ENCODE measurements at regions not wholly inside any gene's neighbourhood (a gene's known extent, or its start where the extent isn't known, plus 50 kb on each side); places are given as distances from the start of the nearest gene placed in this dataset.
"Not testable (repeated sequence)": the region's sequence is repeated elsewhere in the genome, so short reads cannot be mapped to it uniquely, and the experiment has no call there.

- intact Hi-C loops (cut with DNase I): no loop called here
- DNase-seq (ENCODE audit: missing footprints): no peak
- ATAC-seq: no peak
Observed at GRCh38 chr7:85833066-85833465, 646.2 kb upstream of the SEMA3D start.

- ATAC-seq (no peak), DNase-seq (ENCODE audit: missing footprints) (no peak)
- intact Hi-C loops (cut with DNase I): no loop called here
Observed at GRCh38 chr7:85830982-85831381, 644.1 kb upstream of the SEMA3D start.

DNA sequence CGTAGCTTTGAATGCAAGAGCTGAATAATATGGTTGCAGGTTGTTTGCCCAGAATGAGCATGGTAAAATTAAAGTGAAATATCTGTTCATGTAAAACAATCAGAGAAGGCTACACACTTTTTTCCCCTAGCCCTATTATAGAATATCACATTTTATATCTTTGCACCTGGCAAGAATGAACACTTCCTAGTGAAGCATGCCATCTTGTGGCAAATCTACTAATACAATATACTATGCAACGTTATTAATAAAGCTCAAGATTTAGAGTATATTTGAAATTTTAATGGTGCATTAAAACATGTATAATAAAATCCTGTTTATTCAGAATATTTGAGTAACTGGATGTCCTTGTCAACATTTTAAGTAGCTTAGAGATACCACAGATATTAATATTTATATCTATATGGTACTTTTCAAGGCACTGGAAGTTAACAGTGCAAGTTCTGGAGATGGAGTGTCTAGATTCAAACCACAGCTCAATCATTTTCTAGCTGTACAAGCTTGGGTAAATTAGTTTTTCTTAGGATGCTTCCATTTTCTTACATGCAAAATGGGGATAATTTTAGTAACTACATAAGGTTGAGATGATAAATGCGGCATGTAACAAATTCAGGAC is 643.1 kb upstream of the SEMA3D start:
- ATAC-seq (no peak), DNase-seq (ENCODE audit: missing footprints) (no peak)
- intact Hi-C loops (cut with DNase I): no loop called here

DNA sequence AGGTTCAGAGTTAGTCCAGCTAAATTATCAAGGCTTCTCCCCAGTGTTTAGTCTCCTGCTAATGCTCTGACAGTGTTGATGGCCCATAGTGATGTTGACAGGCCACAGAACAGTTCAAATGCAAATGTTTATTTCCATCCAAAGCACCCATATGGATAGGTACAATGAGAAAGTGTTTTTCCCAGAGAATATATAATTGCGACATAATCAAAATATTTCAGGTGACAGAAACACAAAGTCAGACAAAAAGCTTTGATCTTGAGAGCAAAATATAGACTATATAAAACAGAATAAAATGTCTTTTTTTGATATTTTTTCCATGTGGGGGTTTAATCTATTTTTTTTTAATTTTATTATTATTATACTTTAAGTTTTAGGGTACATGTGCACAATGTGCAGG is 642.3 kb upstream of the SEMA3D start:
- no peak for DNase-seq (ENCODE audit: missing footprints)
- intact Hi-C loops (cut with DNase I): no loop called here

GRCh38 chr7:85828614-85829013 is 641.8 kb upstream of the SEMA3D start:
- ATAC-seq: no peak
- no peak for DNase-seq (ENCODE audit: missing footprints)
- intact Hi-C loops (cut with DNase I): no loop called here

More for the DNA sequence above, 642.3 kb upstream of the SEMA3D start:
- ATAC-seq: no peak

GRCh38 chr7:85823396-85824080 is 636.7 kb upstream of the SEMA3D start:
- DNase-seq (ENCODE audit: missing footprints) (no peak), ATAC-seq (no peak)
- intact Hi-C loops (cut with DNase I): no loop called here

DNA sequence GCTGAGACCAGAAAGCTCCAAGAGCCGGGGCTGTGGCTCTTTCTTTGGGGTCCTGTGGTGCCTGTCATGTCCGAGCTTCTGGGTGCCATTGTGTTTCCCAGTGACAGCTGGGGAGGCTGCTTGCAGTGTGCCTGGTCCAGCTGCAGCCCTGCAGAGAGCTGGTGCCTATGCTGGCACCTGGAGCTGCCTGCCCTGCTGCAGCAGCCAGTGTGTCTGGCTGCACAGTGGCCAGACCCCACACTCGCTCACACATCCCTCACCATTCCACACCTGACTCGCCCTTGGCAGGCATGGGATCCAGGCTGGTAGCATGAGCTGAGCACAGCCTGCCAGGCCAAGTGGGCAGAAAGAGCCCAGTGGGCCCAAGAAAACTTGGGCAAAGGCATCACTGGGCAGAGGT is 635.1 kb upstream of the SEMA3D start:
- intact Hi-C loops (cut with DNase I): no loop called here
- ATAC-seq (no peak), DNase-seq (ENCODE audit: missing footprints) (no peak)

- no peak for ATAC-seq
Observed at GRCh38 chr7:85820702-85821443, 634.0 kb upstream of the SEMA3D start.

DNA sequence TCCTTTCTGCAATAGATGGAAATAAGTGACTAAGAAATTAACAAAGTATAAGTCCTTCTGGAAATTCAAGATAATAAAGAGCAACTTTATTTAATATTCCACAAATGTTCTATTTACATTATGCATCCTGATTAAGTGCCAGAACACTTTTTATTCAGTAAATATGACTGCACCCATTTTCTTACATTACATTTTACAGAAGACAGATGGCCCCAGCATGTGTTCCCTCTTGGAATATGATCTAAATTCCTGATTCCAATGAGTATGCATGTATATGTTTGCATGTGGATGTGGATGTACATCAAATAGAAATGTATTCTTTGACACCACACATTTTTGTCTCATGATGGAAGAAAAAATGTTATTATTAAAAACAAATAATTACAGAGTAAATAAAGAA is 628.7 kb upstream of the SEMA3D start:
- intact Hi-C loops (cut with DNase I): no loop called here
- DNase-seq (ENCODE audit: missing footprints) (no peak), ATAC-seq (no peak)

More at GRCh38 chr7:85820702-85821443, 634.0 kb upstream of the SEMA3D start:
- intact Hi-C loops (cut with DNase I): no loop called here
- DNase-seq (ENCODE audit: missing footprints): no peak

GRCh38 chr7:85806321-85806720 is 619.5 kb upstream of the SEMA3D start:
- ATAC-seq (no peak), DNase-seq (ENCODE audit: missing footprints) (no peak)
- intact Hi-C loops (cut with DNase I): no loop called here

DNA sequence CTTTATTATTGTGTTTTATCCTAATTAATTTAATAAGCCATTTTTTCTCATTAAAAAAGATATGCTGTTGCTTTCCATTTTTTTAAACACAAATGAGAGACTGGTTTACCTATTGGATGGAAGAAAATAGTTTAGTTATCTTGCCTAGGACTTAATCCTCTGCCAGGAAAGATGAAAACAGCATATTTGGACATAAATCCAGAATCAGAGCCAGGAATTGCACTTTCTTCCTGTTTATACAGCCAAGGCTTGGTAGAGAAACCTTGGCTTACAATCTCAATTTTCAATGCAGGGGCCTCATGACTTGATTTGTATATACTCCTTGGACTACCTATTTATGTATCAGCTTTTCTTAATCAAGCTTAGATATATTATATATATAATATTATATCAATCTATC is 618.8 kb upstream of the SEMA3D start:
- DNase-seq (ENCODE audit: missing footprints) (no peak), ATAC-seq (no peak)
- intact Hi-C loops (cut with DNase I): no loop called here

DNA sequence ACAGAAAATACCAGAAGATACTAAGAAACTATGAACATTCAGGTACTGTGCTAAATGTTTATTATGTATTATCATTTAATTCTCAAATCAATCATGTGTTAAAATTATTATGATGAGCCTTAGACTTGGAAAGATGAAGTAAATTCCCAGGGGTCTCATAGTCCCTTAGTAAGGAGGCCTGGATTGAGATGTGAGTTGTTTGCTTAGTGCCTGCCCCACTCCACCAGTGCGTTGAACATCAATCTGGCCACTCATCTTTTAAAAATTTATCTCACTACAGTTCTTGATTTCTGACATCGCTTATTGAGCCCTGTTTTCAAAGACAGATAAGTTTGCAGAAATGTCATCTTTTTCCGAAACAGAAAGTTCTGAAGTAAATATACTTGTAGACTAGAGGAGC is 618.4 kb upstream of the SEMA3D start:
- ATAC-seq (no peak), DNase-seq (ENCODE audit: missing footprints) (no peak)
- intact Hi-C loops (cut with DNase I): no loop called here

DNA sequence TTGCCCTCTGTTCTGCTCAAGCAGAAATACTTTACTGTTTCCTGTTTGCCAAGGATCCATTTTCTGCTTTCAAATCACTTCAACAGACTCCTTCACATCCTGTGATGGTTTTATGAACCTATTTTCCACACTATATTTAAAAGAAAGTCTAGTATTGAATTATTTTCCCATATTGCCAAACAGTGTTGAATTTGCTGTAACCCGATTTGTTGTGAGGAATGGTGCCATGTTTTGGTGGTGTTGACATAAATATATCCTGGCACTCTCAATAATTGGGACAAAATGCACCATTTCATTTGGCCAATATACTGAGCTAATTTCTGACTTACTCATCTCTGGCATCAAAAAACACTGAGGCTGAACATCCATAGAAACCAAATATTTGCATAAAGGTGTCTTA is 615.4 kb upstream of the SEMA3D start:
- DNase-seq (ENCODE audit: missing footprints): no peak
- no peak for ATAC-seq
- intact Hi-C loops (cut with DNase I): no loop called here

DNA sequence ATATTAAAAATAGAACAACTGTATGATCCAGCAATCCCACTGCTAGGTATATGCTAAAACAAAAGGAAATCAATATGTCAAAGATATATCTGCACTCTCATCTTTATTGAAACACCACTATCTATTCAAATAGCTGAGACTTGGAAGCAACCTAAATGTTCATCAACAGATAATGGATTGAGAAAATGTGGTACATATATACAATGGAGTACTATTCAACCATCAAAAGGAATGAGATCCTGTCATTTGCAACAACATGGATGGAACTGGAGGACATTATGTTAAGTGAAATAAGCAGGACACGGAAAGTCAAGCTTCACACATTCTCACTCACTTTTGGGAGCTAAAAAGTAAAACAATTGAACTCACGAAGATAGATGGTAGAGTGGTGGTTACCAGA is 610.1 kb upstream of the SEMA3D start:
- intact Hi-C loops (cut with DNase I): no loop called here
- no peak for ATAC-seq
- DNase-seq (ENCODE audit: missing footprints): no peak

- ATAC-seq; intact Hi-C loops (cut with DNase I); DNase-seq (ENCODE audit: missing footprints): not testable (repeated sequence)
Observed at GRCh38 chr7:85791098-85791497, 604.2 kb upstream of the SEMA3D start.

- intact Hi-C loops (cut with DNase I): no loop called here
- DNase-seq (ENCODE audit: missing footprints) (no peak), ATAC-seq (no peak)
Observed at GRCh38 chr7:85781606-85782005, 594.8 kb upstream of the SEMA3D start.

DNA sequence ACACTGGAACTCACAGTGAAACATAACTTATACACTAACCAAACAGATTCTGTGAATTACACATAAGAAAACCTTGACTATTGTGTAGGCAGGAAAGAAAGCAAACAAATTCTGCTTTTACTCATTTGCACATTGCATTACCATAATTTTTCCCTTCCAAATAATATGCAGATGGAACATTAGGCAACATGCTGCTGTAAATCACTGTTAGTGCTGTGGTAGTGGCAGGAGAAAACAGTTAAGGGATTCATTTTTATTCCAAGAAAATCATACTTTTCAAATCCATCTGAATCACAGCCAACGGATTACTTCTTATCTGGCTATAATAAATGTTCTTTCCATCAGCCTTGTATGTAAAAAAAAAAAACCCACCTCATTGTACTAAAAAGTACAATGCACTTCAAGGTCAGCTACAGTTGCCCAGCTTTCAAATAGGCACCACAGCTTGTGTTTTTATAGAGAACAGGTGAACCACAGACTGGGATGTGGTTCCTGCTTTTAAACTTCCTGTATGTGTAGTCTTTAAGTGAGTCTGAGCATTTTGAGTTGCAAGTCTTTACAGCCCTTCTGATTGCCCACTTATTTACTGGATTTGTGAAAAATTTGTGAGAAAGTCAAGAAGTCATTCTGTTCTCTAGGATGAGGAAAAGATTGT is 590.0 kb upstream of the SEMA3D start:
- no peak for DNase-seq (ENCODE audit: missing footprints)
- ATAC-seq: no peak
- intact Hi-C loops (cut with DNase I): no loop called here

GRCh38 chr7:85775431-85775830 is 588.6 kb upstream of the SEMA3D start:
- no peak for ATAC-seq
- intact Hi-C loops (cut with DNase I): no loop called here
- DNase-seq (ENCODE audit: missing footprints): no peak

- no peak for ATAC-seq
- DNase-seq (ENCODE audit: missing footprints): no peak
- intact Hi-C loops (cut with DNase I): no loop called here
Observed at GRCh38 chr7:85774986-85775385, 588.1 kb upstream of the SEMA3D start.

Measured in Right ventricle myocardium inferior (tissue), 1 donor.